WTC11 (cell line): ENCODE measurements at regions not wholly inside any gene's neighbourhood (a gene's known extent, or its start where the extent isn't known, plus 50 kb on each side); places are given as distances from the start of the nearest gene placed in this dataset.

ENCODE experiments used
- ATAC-seq: fragments of 200-7000 bp; cut with Tn5 transposase; 2 replicates; pipeline ENCODE4 v1.10.0; 2021; ENCODE audit warnings: mild to moderate bottlenecking, moderate library complexity
- CTCF ChIA-PET: fragments of 300-600 bp; sonication (Branson Sonifier 250); formaldehyde crosslinking; loops from one replicate; lab custom pipeline; 2021; ENCODE audit warnings: antibody characterized with exemption; lab: Charles Lee
- POLR2A ChIA-PET: fragments of 350-600 bp; sonication (Branson Sonifier 250); formaldehyde crosslinking; loops from one replicate; lab custom pipeline; 2021; ENCODE audit warnings: antibody characterized with exemption; lab: Charles Lee
- DNase-seq: peaks from one replicate; pipeline ENCODE4 v3.0.0; 2021; ENCODE audit warnings: low spot score
- H3K27ac Mint-ChIP-seq: 2 replicates; pipeline ENCODE4 v1.8.0; 2021; ENCODE audit warnings: mixed read lengths
- H3K27me3 Mint-ChIP-seq: 2 replicates; pipeline ENCODE4 v1.8.0; 2021; ENCODE audit warnings: low read depth, mild to moderate bottlenecking, moderate library complexity, mixed read lengths
- H3K36me3 Mint-ChIP-seq: 2 replicates; pipeline ENCODE4 v1.8.0; 2021; ENCODE audit warnings: mixed read lengths
- H3K4me1 Mint-ChIP-seq: 2 replicates; pipeline ENCODE4 v1.8.0; 2022; ENCODE audit warnings: mixed read lengths
- H3K4me3 Mint-ChIP-seq: 2 replicates; pipeline ENCODE4 v1.8.0; 2021; ENCODE audit warnings: mild to moderate bottlenecking, moderate library complexity, mixed read lengths
- H3K9me3 Mint-ChIP-seq: 2 replicates; pipeline ENCODE4 v1.8.0; 2021; ENCODE audit warnings: mixed read lengths
- ATF3 ChIP-seq: sonication (generic); formaldehyde crosslinking; conservative IDR thresholded peaks from 2 replicates; pipeline ENCODE4 v1.8.1; 2022; ENCODE audit warnings: mild to moderate bottlenecking, missing genetic modification reagents
- E2F4 ChIP-seq: sonication (generic); formaldehyde crosslinking; IDR thresholded peaks from 2 replicates; pipeline ENCODE4 v1.8.1; 2022; ENCODE audit warnings: low read depth, mild to moderate bottlenecking, moderate library complexity, missing genetic modification reagents, borderline replicate concordance
- E2F5 ChIP-seq: sonication (generic); formaldehyde crosslinking; IDR thresholded peaks from 2 replicates; pipeline ENCODE4 v1.8.1; 2022; ENCODE audit warnings: mild to moderate bottlenecking, moderate library complexity, missing genetic modification reagents
- ERG ChIP-seq: fragments of 250-450 bp; sonication (Bioruptor Pico); IDR thresholded peaks from 2 replicates; pipeline ENCODE4 v1.8.0; 2021; ENCODE audit warnings: mild to moderate bottlenecking
- JAZF1 ChIP-seq: fragments of 250-450 bp; sonication (Bioruptor Pico); IDR thresholded peaks from 2 replicates; pipeline ENCODE4 v1.9.0; 2021; ENCODE audit warnings: moderate library complexity, mild to moderate bottlenecking, inconsistent platforms
- JUN ChIP-seq: sonication (generic); formaldehyde crosslinking; IDR thresholded peaks from 2 replicates; pipeline ENCODE4 v1.8.0; 2023; ENCODE audit warnings: mild to moderate bottlenecking, missing genetic modification reagents
- KAT7 ChIP-seq: sonication (generic); formaldehyde crosslinking; IDR thresholded peaks from 2 replicates; pipeline ENCODE4 v1.8.1; 2023; ENCODE audit warnings: missing genetic modification reagents, mild to moderate bottlenecking, borderline replicate concordance
- MAX ChIP-seq: sonication (generic); formaldehyde crosslinking; IDR thresholded peaks from 2 replicates; pipeline ENCODE4 v1.8.0; 2022; ENCODE audit warnings: mild to moderate bottlenecking, missing genetic modification reagents
- MXD4 ChIP-seq: fragments of 250-450 bp; sonication (Bioruptor Pico); IDR thresholded peaks from 2 replicates; pipeline ENCODE4 v1.8.0; 2021; ENCODE audit warnings: mild to moderate bottlenecking, moderate library complexity, borderline replicate concordance
- STAT6 ChIP-seq: sonication (generic); formaldehyde crosslinking; conservative IDR thresholded peaks from 2 replicates; pipeline ENCODE4 v1.8.1; 2023; ENCODE audit warnings: mild to moderate bottlenecking, low read depth, missing genetic modification reagents, moderate library complexity
- USF2 ChIP-seq: sonication (generic); formaldehyde crosslinking; IDR thresholded peaks from 2 replicates; pipeline ENCODE4 v1.8.1; 2023; ENCODE audit warnings: mild to moderate bottlenecking, missing genetic modification reagents, moderate library complexity
- ZNF317 ChIP-seq: sonication (generic); formaldehyde crosslinking; IDR thresholded peaks from 2 replicates; pipeline ENCODE4 v1.8.1; 2023; ENCODE audit warnings: low read depth, mild to moderate bottlenecking, moderate library complexity, missing genetic modification reagents, borderline replicate concordance
- ZNF425 ChIP-seq: fragments of 250-450 bp; sonication (Bioruptor Pico); conservative IDR thresholded peaks from 2 replicates; pipeline ENCODE4 v1.9.0; 2021; ENCODE audit warnings: mild to moderate bottlenecking

- no peak for TF ChIP-seq ERG (CRISPR knock-in tag)
- TF ChIP-seq ZNF425 (CRISPR knock-in tag), result no peak
- TF ChIP-seq ZNF317, result no peak
- no peak for TF ChIP-seq JAZF1
Observed at GRCh38 chr12:3925621-3926020, 52.4 kb upstream of the PARP11 start (continued).

- no peak for ATAC-seq
Observed at GRCh38 chr12:3924761-3925160, 51.6 kb upstream of the PARP11 start.

More at GRCh38 chr12:3924761-3925160, 51.6 kb upstream of the PARP11 start:
- Mint-ChIP-seq H3K27ac (no peak overlapping the region), H3K4me3 (no peak overlapping the region), H3K9me3 (peaks cover 8% of the 10 kb centered on the region), H3K36me3 (no peaks in the 10 kb centered on the region), H3K27me3 (peaks cover 2% of the 10 kb centered on the region; the same call in 1 of the 2 replicates), H3K4me1 (peaks cover 23% of the 10 kb centered on the region)
- POLR2A ChIA-PET, result no interaction called here
- CTCF ChIA-PET, result no interaction called here
- no peak for DNase-seq
- TF ChIP-seq JUN (CRISPR knock-in tag) (no peak), MXD4 (no peak), MAX (no peak), KAT7 (CRISPR knock-in tag) (no peak), STAT6 (CRISPR knock-in tag) (no peak), USF2 (CRISPR knock-in tag) (no peak), E2F4 (CRISPR knock-in tag) (no peak), E2F5 (CRISPR knock-in tag) (no peak), ATF3 (CRISPR knock-in tag) (no peak)
